ENCODE measurements at regions not wholly inside any gene's neighbourhood (a gene's known extent, or its start where the extent isn't known, plus 50 kb on each side); places are given as distances from the start of the nearest gene placed in this dataset.
"Not testable (repeated sequence)": the region's sequence is repeated elsewhere in the genome, so short reads cannot be mapped to it uniquely, and the experiment has no call there.

DNA sequence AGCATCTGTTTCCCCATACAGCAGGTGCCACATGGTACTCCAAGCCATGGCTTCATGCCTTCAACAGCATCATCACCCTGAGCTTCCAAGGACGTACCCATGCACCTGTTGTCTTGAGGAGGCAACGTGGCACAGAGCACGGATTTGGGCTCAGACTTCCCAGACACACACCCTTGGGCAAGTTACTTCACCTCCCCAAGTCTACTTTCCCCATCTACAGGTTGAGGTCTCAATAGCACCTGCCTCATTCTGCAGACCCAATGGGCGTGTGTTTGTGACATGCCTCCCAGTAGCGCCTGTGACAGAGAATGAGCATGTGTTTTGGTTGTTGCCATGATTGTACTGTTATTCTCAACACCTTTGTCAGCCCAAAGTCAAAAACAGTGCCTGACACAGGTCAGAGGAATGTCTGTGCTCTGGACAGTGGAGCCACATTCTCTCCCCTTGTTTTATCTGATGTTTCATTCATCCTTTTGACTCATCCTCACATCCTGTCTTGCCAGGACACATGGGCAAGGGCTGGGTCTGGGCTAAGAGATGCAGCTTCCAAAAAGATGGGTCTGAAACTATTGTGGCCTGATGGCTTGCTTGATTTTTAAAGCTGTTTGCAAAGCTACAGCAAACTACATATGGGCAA, 53.4 kb upstream of the CCND1 start:
- DNase-seq (ENCODE audit: low read depth in 1 of 2, low spot score in 1 of 2): peak in 1 of 2 donors; percentile 16
- TF ChIP-seq, protein P1, sequence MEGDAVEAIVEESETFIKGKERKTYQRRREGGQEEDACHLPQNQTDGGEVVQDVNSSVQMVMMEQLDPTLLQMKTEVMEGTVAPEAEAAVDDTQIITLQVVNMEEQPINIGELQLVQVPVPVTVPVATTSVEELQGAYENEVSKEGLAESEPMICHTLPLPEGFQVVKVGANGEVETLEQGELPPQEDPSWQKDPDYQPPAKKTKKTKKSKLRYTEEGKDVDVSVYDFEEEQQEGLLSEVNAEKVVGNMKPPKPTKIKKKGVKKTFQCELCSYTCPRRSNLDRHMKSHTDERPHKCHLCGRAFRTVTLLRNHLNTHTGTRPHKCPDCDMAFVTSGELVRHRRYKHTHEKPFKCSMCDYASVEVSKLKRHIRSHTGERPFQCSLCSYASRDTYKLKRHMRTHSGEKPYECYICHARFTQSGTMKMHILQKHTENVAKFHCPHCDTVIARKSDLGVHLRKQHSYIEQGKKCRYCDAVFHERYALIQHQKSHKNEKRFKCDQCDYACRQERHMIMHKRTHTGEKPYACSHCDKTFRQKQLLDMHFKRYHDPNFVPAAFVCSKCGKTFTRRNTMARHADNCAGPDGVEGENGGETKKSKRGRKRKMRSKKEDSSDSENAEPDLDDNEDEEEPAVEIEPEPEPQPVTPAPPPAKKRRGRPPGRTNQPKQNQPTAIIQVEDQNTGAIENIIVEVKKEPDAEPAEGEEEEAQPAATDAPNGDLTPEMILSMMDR (IDR thresholded peaks at IDR 0.05; ENCODE audit: low read depth, low read length): no peak
- Histone ChIP-seq H3K9me3 (ENCODE audit: low read depth) (no peaks in the 10 kb centered on the region), H3K36me3 (no peaks in the 10 kb centered on the region), H3K4me1 (ENCODE audit: low read depth) (peaks cover 12% of the 10 kb centered on the region), H3K27me3 (no peaks in the 10 kb centered on the region), H3K4me3 (no peak overlapping the region), H3K27ac (no peak overlapping the region)

DNA sequence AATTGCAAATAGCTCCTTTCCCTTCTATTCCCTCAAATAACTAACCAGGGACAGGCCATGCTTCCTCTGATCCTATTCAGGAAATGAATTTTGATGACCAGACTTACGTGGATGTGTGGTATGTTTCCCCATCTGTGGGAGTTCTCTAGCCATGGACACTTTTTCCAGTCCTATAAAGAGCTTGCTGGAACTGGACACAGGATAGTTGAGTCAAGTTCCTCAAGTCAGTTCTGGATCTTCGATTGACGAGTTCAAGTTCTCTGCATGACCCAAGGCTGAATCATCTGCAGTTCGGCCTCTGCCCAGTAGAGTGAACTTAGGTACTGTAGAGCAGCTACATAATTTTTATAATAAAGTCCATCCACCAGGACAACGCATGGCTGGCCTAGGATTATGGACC, 52.7 kb upstream of the CCND1 start:
- Histone ChIP-seq H3K27ac (no peak overlapping the region), H3K9me3 (ENCODE audit: low read depth) (no peaks in the 10 kb centered on the region), H3K4me1 (ENCODE audit: low read depth) (peaks cover 5% of the 10 kb centered on the region), H3K27me3 (no peaks in the 10 kb centered on the region), H3K4me3 (no peak overlapping the region), H3K36me3 (no peaks in the 10 kb centered on the region)
- DNase-seq (ENCODE audit: low read depth in 1 of 2, low spot score in 1 of 2): peak in 1 of 2 donors; percentile 51
- TF ChIP-seq, protein P1 (IDR thresholded peaks at IDR 0.05; ENCODE audit: low read depth, low read length): peak; percentile 36

DNA sequence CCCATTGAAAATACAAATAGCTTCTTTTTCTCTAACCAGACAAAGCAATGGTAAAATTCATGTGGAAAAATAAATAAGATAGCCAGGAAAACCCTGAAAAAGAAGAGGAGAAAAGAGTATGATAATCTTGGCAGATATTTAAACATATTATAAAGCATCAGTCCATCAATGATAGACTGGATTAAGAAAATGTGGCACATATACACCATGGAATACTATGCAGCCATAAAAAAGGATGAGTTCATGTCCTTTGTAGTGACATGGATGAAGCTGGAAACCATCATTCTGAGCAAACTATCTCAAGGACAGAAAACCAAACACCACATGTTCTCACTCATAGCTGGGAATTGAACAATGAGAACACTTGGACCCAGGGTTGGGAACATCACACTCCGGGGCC, 50.9 kb upstream of the CCND1 start:
- H3K36me3 ChIP-seq; H3K4me3 ChIP-seq; H3K9me3 ChIP-seq (ENCODE audit: low read depth); DNase-seq (ENCODE audit: low read depth in 1 of 2, low spot score in 1 of 2); H3K4me1 ChIP-seq (ENCODE audit: low read depth); H3K27ac ChIP-seq; H3K27me3 ChIP-seq: not testable (repeated sequence)
